ENCODE measurements at regions not wholly inside any gene's neighbourhood (a gene's known extent, or its start where the extent isn't known, plus 50 kb on each side); places are given as distances from the start of the nearest gene placed in this dataset.

- TF ChIP-seq CTCF (IDR thresholded peaks at IDR 0.05) = no peak
- no peak overlapping the region for H3K27ac Mint-ChIP-seq
- H3K27me3 Mint-ChIP-seq = peaks cover 4% of the 10 kb centered on the region
- DNase-seq = no peak
- POLR2A ChIA-PET = no interaction called here
- CTCF ChIA-PET = no interaction called here
- no peaks in the 10 kb centered on the region for H3K9me3 Mint-ChIP-seq
- no peaks in the 10 kb centered on the region for H3K36me3 Mint-ChIP-seq (ENCODE audit: low read depth)
- peaks cover 5% of the 10 kb centered on the region for H3K4me1 Mint-ChIP-seq
- no peak for ATAC-seq (ENCODE audit: low read depth)
- no peak overlapping the region for H3K4me3 Mint-ChIP-seq
- intact Hi-C loops (cut with micrococcal nuclease) = no loop called here
Measured at GRCh38 chr17:15883617-15884111, 61.3 kb upstream of the ADORA2B start.

GRCh38 chr17:15884731-15885130 is 60.2 kb upstream of the ADORA2B start:
- CTCF ChIA-PET = no interaction called here
- Mint-ChIP-seq H3K9me3 (no peaks in the 10 kb centered on the region), H3K27me3 (peaks cover 4% of the 10 kb centered on the region), H3K4me1 (peaks cover 5% of the 10 kb centered on the region), H3K4me3 (no peak overlapping the region), H3K36me3 (ENCODE audit: low read depth) (no peaks in the 10 kb centered on the region), H3K27ac (no peak overlapping the region)
- no peak for TF ChIP-seq CTCF (IDR thresholded peaks at IDR 0.05)
- POLR2A ChIA-PET = no interaction called here
- DNase-seq = no peak
- intact Hi-C loops (cut with micrococcal nuclease) = no loop called here
- no peak for ATAC-seq (ENCODE audit: low read depth)

- ChIA-PET CTCF (no interaction called here), POLR2A (no interaction called here)
- no peak for ATAC-seq (ENCODE audit: low read depth)
- DNase-seq = no peak
- intact Hi-C loops (cut with micrococcal nuclease) = no loop called here
- Mint-ChIP-seq H3K27ac (no peak overlapping the region), H3K9me3 (no peaks in the 10 kb centered on the region), H3K27me3 (peaks cover 4% of the 10 kb centered on the region), H3K4me3 (no peak overlapping the region), H3K36me3 (ENCODE audit: low read depth) (no peaks in the 10 kb centered on the region), H3K4me1 (peaks cover 5% of the 10 kb centered on the region)
- TF ChIP-seq CTCF (IDR thresholded peaks at IDR 0.05) = no peak
Measured at GRCh38 chr17:15885770-15886169, 59.2 kb upstream of the ADORA2B start.

- H3K27ac Mint-ChIP-seq = no peak overlapping the region
- intact Hi-C loops (cut with micrococcal nuclease) = no loop called here
- TF ChIP-seq CTCF (IDR thresholded peaks at IDR 0.05) = no peak
- peaks cover 5% of the 10 kb centered on the region for H3K4me1 Mint-ChIP-seq
- H3K9me3 Mint-ChIP-seq = no peaks in the 10 kb centered on the region
- ATAC-seq (ENCODE audit: low read depth) (no peak), DNase-seq (no peak)
- POLR2A ChIA-PET = interaction anchor here (0.5 kb wide), 1 partner anchor 73 kb away, joined by 4 read pairs; no protein-coding TSS in a partner anchor
- H3K36me3 Mint-ChIP-seq (ENCODE audit: low read depth) = no peaks in the 10 kb centered on the region
- CTCF ChIA-PET = no interaction called here
- no peak overlapping the region for H3K4me3 Mint-ChIP-seq
- H3K27me3 Mint-ChIP-seq = peaks cover 4% of the 10 kb centered on the region
Measured at GRCh38 chr17:15886221-15886620, 58.7 kb upstream of the ADORA2B start.

- ATAC-seq (ENCODE audit: low read depth) = no peak
- no peaks in the 10 kb centered on the region for H3K36me3 Mint-ChIP-seq (ENCODE audit: low read depth)
- ChIA-PET POLR2A (interaction anchor here (0.5 kb wide), 1 partner anchor 73 kb away, joined by 4 read pairs; no protein-coding TSS in a partner anchor), CTCF (no interaction called here)
- peaks cover 5% of the 10 kb centered on the region for H3K4me1 Mint-ChIP-seq
- H3K27ac Mint-ChIP-seq = no peak overlapping the region
- H3K4me3 Mint-ChIP-seq = no peak overlapping the region
- no peak for TF ChIP-seq CTCF (IDR thresholded peaks at IDR 0.05)
- H3K27me3 Mint-ChIP-seq = peaks cover 4% of the 10 kb centered on the region
- H3K9me3 Mint-ChIP-seq = no peaks in the 10 kb centered on the region
- DNase-seq = no peak
- intact Hi-C loops (cut with micrococcal nuclease) = no loop called here
Measured at GRCh38 chr17:15886804-15887203, 58.1 kb upstream of the ADORA2B start.

Measured in activated B cell treated with CpG ODN at 0.5 μM for 24 hours (primary cell).